HG03095 (cell line): ENCODE measurements at regions not wholly inside any gene's neighbourhood (a gene's known extent, or its start where the extent isn't known, plus 50 kb on each side); places are given as distances from the start of the nearest gene placed in this dataset.

ENCODE experiments used
- ATAC-seq: cut with Tn5 transposase; IDR thresholded peaks from one replicate; pipeline ENCODE4 v1.9.1; 2021; ENCODE audit warnings: moderate library complexity; ENCODE audit not compliant: unreplicated experiment

- no peak for ATAC-seq
These were observed 455.4 kb downstream of the EBF1 start for GRCh38 chr5:158644301-158644700.

- ATAC-seq, result no peak
These were observed 455.9 kb downstream of the EBF1 start for GRCh38 chr5:158643840-158644239.

DNA sequence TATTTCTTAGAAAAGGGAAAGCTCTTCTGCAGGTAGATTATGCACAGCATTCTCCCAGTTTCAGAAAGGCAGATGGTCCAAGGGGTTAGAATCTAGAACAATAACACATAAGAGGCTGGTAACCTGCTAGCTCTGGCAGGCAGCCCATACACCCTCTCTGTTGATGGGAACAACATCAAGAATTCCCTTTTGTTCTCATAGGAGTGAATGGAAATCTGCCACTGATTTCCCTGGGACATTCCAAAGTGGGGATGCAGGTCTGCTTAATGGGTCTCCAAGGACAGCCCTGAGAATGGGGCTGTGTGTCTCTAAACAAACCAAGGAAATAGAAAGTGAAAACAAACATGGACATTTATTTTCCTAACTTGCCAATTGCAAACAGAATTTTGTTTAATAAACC, 456.8 kb downstream of the EBF1 start:
- ATAC-seq, result no peak

GRCh38 chr5:158641016-158641415, 458.7 kb downstream of the EBF1 start:
- ATAC-seq, result no peak

DNA sequence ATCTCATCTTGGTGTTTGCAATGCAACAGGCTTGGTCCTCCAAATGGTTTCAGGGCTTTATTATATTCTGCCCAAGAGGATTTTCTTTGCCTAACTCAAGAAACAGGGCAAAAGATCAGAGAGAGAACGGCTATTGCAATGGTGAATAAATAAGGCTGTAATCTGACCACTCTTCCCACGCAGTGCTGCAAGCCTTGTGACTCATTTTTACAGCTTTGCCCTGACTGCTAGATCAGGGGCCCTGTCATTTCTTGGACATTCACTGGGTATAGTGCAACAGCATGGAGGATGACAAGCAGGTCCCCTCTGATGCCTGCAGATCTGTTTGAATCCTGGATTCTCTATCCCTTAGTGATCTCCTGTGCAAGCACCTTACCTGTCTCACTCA, 459.1 kb downstream of the EBF1 start:
- ATAC-seq, result no peak

DNA sequence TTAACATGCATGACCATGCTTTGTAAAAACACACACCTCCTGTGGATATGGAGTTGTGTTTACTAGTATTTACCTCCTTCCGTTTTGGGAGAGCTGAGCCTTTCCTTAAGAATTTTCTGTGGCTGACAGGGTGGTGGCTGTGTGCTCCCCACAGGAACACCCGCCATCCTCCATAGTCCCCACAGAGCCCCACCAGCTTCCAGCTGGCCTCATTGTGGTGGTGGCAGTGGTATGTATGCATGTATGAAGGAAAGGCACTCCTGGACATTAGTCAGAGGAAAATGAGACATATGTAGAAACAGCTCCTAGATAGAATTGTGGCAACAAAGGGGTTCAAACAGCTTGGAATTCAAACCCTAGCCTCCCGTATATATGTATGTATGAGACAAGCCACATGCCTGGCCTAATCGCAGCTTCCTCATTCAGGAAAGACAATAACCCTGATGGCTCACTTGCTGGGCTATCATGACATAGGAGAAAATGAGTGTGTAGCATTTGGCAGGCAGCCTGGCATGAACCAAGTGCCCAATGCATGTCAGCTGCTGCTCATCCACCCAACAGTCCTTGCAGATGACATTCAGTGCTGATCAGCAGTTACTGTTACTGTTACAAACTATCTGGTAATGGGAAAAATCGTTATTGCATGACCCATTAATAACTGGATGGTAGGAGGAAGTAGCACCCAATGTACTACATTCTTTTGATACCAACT, 459.7 kb downstream of the EBF1 start:
- no peak for ATAC-seq

GRCh38 chr5:158638396-158638795, 461.3 kb downstream of the EBF1 start:
- no peak for ATAC-seq

DNA sequence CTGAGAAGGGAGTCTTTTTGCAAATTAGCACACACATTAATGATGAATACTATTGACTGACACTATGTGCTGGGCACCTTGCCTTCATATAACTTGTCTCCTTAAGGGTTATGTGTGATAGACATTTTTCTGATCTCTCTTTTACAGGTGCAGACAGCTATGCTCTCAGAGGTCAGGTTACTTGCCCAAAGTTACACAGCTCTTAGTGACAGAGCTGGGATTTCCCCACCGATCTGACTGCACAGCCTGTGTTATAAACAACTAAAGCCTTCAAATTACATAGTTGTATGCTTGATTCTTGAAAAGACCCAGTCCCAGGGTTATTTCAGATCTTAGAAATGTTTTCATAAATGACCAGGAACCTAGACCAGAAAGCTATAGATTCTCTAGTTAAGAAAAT, 462.7 kb downstream of the EBF1 start:
- no peak for ATAC-seq

DNA sequence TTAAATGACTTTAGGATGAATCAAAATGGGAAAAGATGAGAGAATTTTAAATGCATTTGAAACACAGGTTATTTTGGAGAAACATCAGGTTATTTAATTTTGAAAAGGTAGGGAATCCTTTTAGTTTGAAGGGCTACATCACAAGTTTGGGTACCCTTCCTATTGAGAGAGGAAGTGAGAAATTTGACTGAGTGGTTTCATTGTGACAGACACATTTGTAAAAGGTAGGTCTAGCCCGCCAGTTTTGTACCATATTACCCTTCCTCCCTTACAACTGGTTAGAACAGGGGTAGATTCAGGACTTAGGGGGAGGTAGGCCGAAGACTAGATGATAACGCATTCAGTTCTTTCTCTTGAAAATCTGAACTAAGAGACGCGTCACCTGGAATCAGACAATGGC, 464.2 kb downstream of the EBF1 start:
- no peak for ATAC-seq

- ATAC-seq, result no peak
These were observed 465.0 kb downstream of the EBF1 start for GRCh38 chr5:158634714-158635113.

DNA sequence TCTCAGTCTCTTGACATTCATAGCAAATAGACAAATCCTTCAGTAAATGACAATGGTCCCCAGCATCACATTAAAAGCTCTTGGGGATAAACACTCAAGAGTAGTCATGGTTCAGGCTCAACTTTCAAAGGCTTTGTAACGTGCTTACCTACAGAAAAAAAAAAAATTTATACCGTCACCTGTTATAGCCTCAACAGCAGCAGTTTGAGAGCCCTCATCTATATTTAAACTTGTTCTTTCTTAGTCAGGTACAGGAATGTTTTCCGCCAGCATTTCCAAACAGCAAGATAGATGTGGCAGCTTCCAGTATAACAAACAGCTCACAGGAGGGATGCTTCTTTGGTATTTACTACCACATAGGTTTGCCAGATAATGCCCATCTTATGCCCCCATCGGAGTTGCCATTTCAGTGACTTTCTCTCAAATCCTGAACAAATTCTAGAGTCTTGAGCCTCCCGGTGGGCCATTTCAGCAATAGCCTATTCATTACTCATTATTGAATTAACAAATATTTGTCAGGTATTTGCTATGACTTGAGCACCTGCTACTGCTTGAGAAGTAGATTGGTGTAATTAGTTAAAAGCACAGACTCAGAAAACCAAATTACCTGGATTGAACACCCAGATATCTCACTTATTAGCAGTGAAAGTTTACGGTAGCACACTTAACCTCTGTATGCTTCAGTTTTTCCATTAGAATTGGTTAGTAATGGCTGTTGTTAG, 470.0 kb downstream of the EBF1 start:
- no peak for ATAC-seq

- no peak for ATAC-seq
These were observed 473.0 kb downstream of the EBF1 start for GRCh38 chr5:158626718-158627117.

GRCh38 chr5:158623971-158624370, 475.7 kb downstream of the EBF1 start:
- ATAC-seq, result no peak

- ATAC-seq, result no peak
These were observed 478.3 kb downstream of the EBF1 start for GRCh38 chr5:158621391-158621790.

DNA sequence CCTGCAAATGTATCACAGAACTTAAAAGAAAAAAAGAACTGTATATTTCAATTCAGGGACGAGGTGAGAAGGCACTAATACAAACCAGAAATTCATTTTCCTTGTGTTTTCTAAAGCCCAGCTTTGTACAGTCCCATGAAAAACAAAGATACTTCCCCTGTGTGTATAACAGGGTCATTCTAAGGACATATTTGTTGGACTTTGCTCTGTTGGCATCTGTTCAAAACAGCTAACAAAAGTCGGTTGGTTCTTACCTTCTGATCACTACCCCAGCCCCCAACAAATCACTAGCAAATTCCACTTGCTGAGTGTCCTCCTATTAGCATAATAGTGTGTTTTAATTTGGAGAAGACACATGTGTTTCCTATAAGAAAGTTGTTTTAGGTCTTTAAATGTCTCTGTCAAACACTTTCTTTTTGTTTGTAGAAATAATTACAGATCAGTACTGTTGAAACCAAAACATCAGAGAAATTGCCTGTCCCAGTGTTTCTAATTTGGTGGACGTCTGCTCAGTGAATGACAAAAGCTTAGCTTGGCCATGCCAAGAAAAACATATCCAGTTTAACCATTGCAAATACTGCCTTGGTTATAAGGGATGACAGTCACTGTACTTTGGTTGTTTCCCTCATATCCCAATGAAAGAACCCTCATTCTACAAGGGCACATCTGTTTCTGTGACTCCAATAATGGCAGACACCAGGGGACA, 480.5 kb downstream of the EBF1 start:
- ATAC-seq, result no peak

- no peak for ATAC-seq
These were observed 481.5 kb downstream of the EBF1 start for GRCh38 chr5:158618256-158618655.

DNA sequence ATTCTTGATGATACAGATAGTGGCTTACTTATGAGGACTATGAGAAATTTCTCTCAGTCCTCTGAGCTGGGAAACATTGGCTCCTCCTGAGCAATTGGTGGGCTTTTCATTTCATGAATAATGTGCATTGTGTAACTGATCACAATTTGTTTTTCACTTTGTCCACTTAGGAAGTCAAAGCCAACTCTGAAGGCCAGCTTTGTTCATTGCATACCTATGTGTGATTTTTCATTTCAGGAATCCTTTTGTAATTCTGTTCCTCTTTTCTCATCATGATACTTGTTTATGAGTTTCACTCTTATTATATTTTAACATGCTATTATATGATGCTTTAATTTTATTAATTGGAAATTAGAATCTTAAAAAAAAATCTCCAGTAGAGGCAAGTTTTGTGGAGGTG, 483.0 kb downstream of the EBF1 start:
- no peak for ATAC-seq

DNA sequence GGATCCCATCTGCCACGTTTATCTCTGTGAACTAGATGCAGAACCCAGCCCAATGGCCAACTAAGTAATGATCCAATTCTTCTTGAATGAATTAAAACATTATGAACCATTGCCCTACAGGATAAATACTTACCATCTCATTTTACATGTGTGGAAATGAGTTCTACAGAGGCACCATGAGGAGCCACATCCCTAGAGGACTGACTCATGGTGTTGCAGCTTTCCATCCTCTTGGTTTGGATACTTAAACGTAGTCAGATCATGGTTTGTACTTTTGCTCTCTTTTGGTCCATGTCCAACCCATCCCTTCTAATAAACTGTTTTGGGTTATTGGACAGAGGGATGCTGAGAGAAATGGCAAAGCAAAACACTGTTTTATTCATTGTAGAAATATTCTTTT, 484.8 kb downstream of the EBF1 start:
- ATAC-seq, result no peak

GRCh38 chr5:158611581-158611980, 488.1 kb downstream of the EBF1 start:
- no peak for ATAC-seq

DNA sequence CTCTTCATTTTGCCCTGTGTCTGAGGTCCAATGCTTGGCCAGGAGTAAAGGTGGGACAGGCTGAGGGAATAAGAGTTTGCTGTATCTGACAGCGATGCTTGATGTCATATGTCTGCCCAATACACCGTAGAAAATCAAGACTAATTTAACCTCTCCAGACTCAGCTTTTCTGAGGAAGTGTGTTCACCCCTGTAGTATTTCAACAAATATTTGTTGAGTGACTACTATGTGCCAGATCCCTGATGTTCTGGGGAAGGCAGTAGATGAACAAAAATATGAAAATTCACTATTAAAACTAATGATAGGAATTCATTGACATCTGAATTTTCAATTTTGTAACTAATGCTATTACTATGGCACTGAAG, 489.7 kb downstream of the EBF1 start:
- no peak for ATAC-seq

DNA sequence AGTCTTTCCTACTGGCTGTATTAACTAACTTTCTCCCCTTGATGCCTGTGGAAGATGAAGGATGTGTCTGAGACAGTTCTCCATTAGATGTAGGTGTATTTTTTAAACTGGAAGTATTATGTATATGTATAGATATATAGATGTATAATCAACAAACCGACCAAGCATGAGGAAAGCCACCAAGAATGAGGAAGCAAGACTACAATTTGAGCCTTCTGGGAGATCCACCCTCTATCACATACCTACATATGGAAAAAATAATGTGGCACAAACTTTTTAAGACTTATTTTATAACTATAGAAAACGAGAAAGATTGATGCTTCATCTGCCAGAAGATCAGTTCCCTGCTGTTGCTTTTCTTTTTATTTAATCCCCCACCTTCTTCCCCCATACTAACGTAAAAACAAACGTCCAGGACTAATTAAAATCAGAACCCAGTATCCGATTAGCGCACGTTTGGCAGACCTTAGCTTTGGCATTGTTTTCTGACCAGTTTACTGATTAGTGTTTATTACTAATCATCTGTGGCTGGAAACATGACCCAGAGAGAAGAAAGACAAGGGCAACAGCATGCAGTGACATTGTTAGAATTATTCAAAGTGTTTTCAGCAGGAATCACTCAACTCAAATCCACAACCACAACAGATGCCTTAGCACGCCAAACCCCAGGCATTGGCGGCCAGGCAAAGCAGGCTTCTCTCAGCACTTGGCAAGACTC, 490.2 kb downstream of the EBF1 start:
- ATAC-seq, result no peak

- no peak for ATAC-seq
These were observed 492.6 kb downstream of the EBF1 start for GRCh38 chr5:158607088-158607487.
